GM23338 (cell line): ENCODE measurements at regions not wholly inside any gene's neighbourhood (a gene's known extent, or its start where the extent isn't known, plus 50 kb on each side); places are given as distances from the start of the nearest gene placed in this dataset.

Experiments used
- CTCF ChIP-seq, 2 experiments: fragments of 200-600 bp in 1 of 2; sonication (generic) in 1 of 2; conservative IDR thresholded peaks; 2 replicates each; pipeline versions ENCODE4 v1.5.1 to v1.6.1; 2016 to 2017; ENCODE audit warnings: antibody characterized with exemption in 2 of 2, low read depth in 2 of 2, mild to moderate bottlenecking in 2 of 2, moderate library complexity in 1 of 2
- REST ChIP-seq: IDR thresholded peaks from one replicate; pipeline ENCODE4 v1.6.1; 2018; ENCODE audit warnings: antibody characterized with exemption; ENCODE audit not compliant: unreplicated experiment

- TF ChIP-seq REST (no peak), CTCF (conservative IDR thresholded peaks at IDR 0.05; ENCODE audit: low read depth in 2 of 2) (no peak)
Measured at GRCh38 chr2:222795450-222796357, 65.1 kb upstream of the ACSL3 start.
